NCI-H1105 treated with DMSO at 0.1 percent for 48 hours (cell line): ENCODE measurements at regions not wholly inside any gene's neighbourhood (a gene's known extent, or its start where the extent isn't known, plus 50 kb on each side); places are given as distances from the start of the nearest gene placed in this dataset.

ENCODE experiments used
- DNase-seq: peaks from one replicate; lab custom pipeline; 2025; lab: John Stamatoyannopoulos, UW

DNA sequence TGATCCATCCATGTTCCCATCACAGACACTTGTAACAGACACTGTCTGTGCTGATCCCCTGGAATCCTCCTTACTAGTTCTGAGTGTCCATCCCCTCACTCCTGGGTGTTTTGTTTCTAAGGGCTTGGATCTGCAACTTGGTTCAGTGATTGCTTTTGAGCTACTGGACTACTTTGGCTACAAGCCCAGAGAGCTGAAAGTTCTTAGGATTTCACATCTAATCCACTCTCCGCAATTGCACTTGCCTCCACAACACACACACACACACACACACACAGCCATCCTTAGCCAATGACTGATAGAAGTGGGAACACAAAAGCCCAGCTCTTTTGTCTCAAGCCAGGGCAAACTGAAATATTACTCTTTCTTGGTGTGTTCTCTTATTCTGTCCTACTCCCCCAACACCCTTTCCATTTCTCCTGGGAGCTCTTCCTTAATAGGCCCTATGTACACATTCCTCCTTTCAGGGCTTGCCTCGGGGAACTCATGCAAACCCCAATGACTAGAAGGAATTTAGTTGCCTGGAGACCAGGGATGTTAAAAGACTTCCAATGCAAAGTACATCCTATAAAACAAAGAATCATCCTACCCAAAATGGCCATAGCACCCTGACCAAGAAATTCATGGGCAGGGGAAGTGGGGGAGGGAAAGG lies 206.1 kb upstream of the UBE2E2 start:
- no peak for DNase-seq

GRCh38 chr3:23000371-23000770 lies 202.8 kb upstream of the UBE2E2 start:
- no peak for DNase-seq

DNA sequence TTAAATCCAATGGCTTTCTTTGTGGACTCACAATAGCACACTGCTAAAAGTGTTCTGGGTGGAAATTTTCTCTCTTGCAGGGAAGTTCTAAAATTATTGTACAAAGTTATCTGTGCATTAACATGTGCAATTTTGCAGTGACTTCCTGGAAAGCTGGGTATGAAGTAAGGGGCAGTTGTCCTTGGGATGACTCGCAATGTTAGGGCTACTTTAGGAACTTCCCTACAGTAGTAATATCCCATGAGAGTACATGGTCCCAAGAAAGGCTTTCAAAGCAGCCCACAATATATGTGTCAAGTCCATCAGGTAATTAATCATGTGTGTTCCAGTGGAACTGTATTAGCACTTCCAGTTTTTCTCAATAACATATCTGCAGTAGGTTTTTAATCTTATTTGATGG lies 201.0 kb upstream of the UBE2E2 start:
- DNase-seq = no peak

- peak; percentile 69 for DNase-seq
Measured at GRCh38 chr3:23002836-23003732, 200.0 kb upstream of the UBE2E2 start.

DNA sequence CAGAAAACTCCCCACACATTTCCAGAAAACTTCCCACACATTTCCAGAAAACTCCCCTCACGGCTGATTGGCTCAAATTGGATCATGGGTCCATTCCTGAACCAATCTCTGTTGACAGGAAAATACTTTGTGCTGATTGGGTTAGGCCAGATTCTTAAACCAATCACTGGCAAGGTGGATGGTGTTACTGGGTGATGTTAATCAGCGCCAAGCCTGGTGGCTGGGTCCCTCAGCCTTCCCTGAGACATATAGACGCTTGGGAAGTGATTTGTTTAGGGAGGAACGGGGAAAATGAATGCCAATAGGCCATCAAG lies 199.4 kb upstream of the UBE2E2 start:
- no peak for DNase-seq

- DNase-seq = no peak
Measured at GRCh38 chr3:23004971-23005370, 198.2 kb upstream of the UBE2E2 start.

GRCh38 chr3:23017801-23018200 lies 185.3 kb upstream of the UBE2E2 start:
- no peak for DNase-seq

- no peak for DNase-seq
Measured at GRCh38 chr3:23019596-23020300, 183.4 kb upstream of the UBE2E2 start.

GRCh38 chr3:23028294-23028693 lies 174.8 kb upstream of the UBE2E2 start:
- no peak for DNase-seq

DNA sequence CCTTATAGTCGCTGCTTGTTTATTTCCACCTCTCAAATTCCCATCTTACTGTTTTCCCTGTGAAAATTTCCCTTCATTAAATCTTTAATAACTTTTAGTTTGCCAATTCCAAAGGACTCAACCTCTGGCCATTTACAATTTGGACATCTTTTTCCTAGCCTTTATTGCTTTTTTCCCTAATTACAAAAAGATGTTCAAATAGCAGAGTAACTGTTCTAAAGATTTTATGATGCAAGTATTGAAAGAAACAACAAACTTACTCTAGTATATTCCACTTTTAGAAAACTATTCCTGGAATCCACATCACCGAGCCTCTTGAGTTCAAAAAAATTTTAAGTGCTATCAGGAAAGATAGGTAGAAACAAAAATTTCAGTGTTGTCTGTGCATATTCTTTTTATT lies 174.1 kb upstream of the UBE2E2 start:
- DNase-seq = no peak

GRCh38 chr3:23035927-23036640 lies 167.0 kb upstream of the UBE2E2 start:
- DNase-seq = no peak

- no peak for DNase-seq
Measured at GRCh38 chr3:23036728-23037127, 166.4 kb upstream of the UBE2E2 start.

GRCh38 chr3:23038471-23038870 lies 164.7 kb upstream of the UBE2E2 start:
- DNase-seq = no peak

DNA sequence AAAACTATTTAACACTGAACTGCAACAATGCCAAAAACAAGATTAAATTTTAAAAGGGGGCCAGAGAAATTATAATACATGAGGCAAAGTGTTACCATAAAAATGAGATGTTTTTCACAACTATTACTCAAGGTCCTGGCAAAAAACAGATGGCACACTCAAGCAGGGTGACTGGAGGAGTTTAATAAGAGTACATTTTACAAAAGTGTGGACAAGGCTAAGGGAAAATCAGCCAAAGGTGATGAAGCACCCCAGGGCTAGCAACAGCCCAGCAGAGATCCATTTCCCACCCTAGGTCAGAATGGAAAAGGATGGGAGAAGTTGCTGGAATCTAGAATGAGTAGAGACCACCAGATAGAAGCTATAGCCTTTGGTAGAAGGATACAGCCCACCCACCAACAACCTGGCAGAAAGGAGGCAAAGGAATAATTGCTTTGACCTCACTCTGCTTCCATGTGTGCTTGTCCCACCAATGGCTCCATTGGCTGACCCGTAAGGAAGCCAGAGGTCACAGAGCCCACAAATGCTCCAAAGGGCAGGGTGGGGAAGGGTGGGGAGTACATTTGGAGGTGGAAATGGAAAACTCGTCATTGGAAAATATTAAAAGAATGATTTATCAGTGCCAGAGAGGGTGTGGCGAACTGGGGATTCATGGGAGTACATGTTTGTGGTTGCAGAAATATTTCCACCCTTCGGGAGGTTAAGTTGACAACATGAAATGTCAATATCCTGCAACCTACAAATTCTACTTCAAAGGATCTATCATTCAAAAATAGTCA lies 161.0 kb upstream of the UBE2E2 start:
- DNase-seq = no peak

GRCh38 chr3:23044463-23044862 lies 158.7 kb upstream of the UBE2E2 start:
- no peak for DNase-seq

- no peak for DNase-seq
Measured at GRCh38 chr3:23046536-23046935, 156.6 kb upstream of the UBE2E2 start.

- DNase-seq = no peak
Measured at GRCh38 chr3:23051240-23052140, 151.6 kb upstream of the UBE2E2 start.

- DNase-seq = no peak
Measured at GRCh38 chr3:23052208-23052607, 150.9 kb upstream of the UBE2E2 start.

GRCh38 chr3:23052620-23053019 lies 150.5 kb upstream of the UBE2E2 start:
- DNase-seq = no peak

- no peak for DNase-seq
Measured at GRCh38 chr3:23055733-23056376, 147.3 kb upstream of the UBE2E2 start.
